ENCODE measurements at regions not wholly inside any gene's neighbourhood (a gene's known extent, or its start where the extent isn't known, plus 50 kb on each side); places are given as distances from the start of the nearest gene placed in this dataset.
"Not testable (repeated sequence)": the region's sequence is repeated elsewhere in the genome, so short reads cannot be mapped to it uniquely, and the experiment has no call there.

DNA sequence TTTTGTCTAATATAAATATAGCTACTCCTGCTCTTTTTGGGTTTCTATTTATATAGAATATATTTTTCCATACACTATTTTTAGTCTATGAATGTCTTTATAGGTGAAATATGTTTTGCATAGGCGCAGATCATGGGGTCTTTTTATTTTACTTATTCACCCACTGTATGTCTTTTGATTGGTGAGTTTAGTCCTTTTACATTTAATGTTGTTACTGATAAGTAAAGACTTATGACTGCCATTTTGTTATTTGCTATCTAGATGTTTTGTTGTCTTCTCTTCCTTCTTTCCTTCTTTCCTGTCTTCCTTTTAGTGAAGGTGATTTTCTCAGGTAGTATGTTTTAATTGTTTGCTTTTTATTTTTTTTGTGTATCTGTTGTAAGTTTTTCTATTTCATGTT is 276.8 kb upstream of the CNTNAP2 start:
- Histone ChIP-seq H3K27me3 (no peaks in the 10 kb centered on the region), H3K36me3 (no peaks in the 10 kb centered on the region), H3K9me3 (no peaks in the 10 kb centered on the region), H3K4me1 (ENCODE audit: insufficient read depth) (no peaks in the 10 kb centered on the region), H3K4me3 (no peak overlapping the region), H3K27ac (no peak overlapping the region)
- WGBS, 3 donors, result 76 to 90% (median 85%) methylated on average over 1 of the region's 1 CpG
- TF ChIP-seq EP300 (IDR thresholded peaks at IDR 0.05) (no peak), POLR2A (IDR thresholded peaks at IDR 0.05) (no peak)
- TF ChIP-seq, protein P1, sequence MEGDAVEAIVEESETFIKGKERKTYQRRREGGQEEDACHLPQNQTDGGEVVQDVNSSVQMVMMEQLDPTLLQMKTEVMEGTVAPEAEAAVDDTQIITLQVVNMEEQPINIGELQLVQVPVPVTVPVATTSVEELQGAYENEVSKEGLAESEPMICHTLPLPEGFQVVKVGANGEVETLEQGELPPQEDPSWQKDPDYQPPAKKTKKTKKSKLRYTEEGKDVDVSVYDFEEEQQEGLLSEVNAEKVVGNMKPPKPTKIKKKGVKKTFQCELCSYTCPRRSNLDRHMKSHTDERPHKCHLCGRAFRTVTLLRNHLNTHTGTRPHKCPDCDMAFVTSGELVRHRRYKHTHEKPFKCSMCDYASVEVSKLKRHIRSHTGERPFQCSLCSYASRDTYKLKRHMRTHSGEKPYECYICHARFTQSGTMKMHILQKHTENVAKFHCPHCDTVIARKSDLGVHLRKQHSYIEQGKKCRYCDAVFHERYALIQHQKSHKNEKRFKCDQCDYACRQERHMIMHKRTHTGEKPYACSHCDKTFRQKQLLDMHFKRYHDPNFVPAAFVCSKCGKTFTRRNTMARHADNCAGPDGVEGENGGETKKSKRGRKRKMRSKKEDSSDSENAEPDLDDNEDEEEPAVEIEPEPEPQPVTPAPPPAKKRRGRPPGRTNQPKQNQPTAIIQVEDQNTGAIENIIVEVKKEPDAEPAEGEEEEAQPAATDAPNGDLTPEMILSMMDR (IDR thresholded peaks at IDR 0.05), result no peak
- intact Hi-C loops (cut with DNase I), result loop anchor here in 1 of 4 donors (2.0 kb wide), 1 partner anchor 203 kb away; no protein-coding TSS in a partner anchor
- DNase-seq, result no peak

DNA sequence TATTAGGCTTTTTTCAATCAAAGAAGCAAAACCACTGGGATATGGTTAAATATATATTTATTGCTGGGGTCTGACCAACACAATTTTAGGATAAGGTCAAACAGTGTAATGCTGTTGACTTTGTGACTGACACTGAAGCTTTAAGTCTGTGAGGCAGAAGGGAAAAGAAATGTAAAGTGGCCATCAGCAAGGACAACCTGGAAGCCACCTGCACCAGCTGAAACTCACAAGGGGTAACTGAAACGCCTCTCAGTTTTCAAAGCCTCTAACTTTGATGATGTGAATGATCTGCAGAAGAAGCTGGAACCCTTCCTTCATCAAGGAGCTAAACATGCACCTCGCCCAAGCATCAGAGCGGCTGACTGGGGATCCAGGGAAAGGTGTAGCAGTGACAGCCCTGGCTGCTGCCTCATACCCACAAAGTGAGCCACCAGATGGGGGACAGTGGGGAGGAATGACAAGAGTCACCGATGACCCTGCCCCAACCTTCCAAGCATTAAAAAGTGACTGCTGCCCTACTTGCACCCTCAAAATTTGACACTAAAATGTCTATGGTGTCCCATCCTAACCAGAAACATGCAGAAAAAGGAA is 284.9 kb upstream of the CNTNAP2 start:
- no peaks in the 10 kb centered on the region for H3K4me1 ChIP-seq (ENCODE audit: insufficient read depth)
- TF ChIP-seq POLR2A (IDR thresholded peaks at IDR 0.05) (no peak), EP300 (IDR thresholded peaks at IDR 0.05) (no peak)
- TF ChIP-seq, protein P1 (IDR thresholded peaks at IDR 0.05), result no peak
- no peak for DNase-seq
- H3K27ac ChIP-seq, result no peak overlapping the region
- H3K27me3 ChIP-seq, result no peaks in the 10 kb centered on the region
- no peaks in the 10 kb centered on the region for H3K36me3 ChIP-seq
- H3K9me3 ChIP-seq, result no peaks in the 10 kb centered on the region
- H3K4me3 ChIP-seq, result no peak overlapping the region
- 80 to 82% (median 81%) methylated on average over 4 of the region's 4 CpGs for WGBS, 3 donors
- intact Hi-C loops (cut with DNase I), result no loop called here

DNA sequence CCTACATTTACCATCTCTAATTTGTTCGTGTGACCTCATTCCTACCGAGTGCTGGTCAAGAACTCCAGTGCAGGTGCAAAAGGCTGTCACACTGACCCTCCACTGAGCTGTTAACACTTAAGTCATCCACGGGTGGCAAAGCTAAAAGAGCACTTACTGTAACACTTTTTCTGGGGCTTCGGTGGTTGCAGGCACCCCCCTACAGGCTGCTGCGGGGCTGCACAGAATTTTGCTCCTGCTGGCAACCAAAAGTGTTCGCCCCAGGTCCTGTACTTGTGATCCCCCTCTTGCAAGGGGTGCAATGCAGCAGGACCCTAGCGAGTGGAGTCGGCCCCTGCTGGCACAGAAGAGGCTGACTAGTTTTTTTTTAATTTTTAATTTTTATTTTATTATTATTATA is 298.9 kb upstream of the CNTNAP2 start:
- no peak for DNase-seq
- Histone ChIP-seq H3K27me3 (no peaks in the 10 kb centered on the region), H3K27ac (no peak overlapping the region), H3K36me3 (no peaks in the 10 kb centered on the region), H3K4me1 (ENCODE audit: insufficient read depth) (no peaks in the 10 kb centered on the region), H3K9me3 (no peaks in the 10 kb centered on the region), H3K4me3 (no peak overlapping the region)
- 84 to 91% (median 86%) methylated on average over 8 of the region's 8 CpGs for WGBS, 3 donors
- intact Hi-C loops (cut with DNase I), result no loop called here
- TF ChIP-seq, protein P1 (IDR thresholded peaks at IDR 0.05), result no peak
- no peak for TF ChIP-seq EP300 (IDR thresholded peaks at IDR 0.05)
- TF ChIP-seq POLR2A (IDR thresholded peaks at IDR 0.05), result no peak

DNA sequence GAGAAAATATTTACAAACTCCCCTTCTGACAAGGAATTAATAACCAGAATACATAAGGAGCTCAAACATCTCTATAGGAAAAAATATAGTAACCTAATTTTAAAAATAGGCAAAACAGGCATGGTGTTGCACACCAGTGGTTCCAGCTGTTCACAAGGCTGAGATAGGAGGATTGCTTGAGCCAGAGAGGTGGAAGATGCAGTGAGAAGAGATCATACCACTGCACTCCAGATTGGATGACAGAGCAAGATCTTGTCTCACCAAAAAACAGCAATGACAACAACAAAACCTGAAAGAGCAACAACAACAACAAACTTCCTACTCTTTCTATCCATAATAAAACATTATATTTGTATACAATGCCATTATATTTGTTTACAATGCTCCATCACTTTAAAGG is 304.4 kb upstream of the CNTNAP2 start:
- Histone ChIP-seq H3K4me1 (ENCODE audit: insufficient read depth) (no peaks in the 10 kb centered on the region), H3K36me3 (no peaks in the 10 kb centered on the region), H3K9me3 (no peaks in the 10 kb centered on the region), H3K27me3 (peaks cover under 1% of the 10 kb centered on the region), H3K4me3 (no peak overlapping the region), H3K27ac (no peak overlapping the region)
- no peak for DNase-seq
- TF ChIP-seq EP300 (IDR thresholded peaks at IDR 0.05) (no peak), POLR2A (IDR thresholded peaks at IDR 0.05) (no peak)
- TF ChIP-seq, protein P1 (IDR thresholded peaks at IDR 0.05), result no peak
- intact Hi-C loops (cut with DNase I), result no loop called here

DNA sequence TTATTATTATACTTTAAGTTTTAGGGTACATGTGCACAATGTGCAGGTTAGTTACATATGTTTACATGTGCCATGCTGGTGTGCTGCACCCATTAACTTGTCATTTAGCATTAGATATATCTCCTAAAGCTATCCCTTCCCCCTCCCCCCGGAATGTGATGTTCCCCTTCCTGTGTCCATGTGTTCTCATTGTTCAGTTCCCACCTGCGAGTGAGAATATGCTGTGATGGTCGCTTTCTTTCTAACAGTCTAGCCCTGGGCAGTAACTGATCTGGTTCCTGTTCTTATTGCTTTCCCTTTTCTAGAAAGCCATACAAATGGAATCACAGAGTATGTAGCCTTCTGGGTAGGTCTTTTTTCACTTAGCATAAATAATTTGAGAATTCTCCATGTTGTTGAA is 311.1 kb upstream of the CNTNAP2 start:
- H3K9me3 ChIP-seq; DNase-seq; intact Hi-C loops (cut with DNase I); H3K36me3 ChIP-seq; H3K27me3 ChIP-seq; H3K27ac ChIP-seq; H3K4me1 ChIP-seq (ENCODE audit: insufficient read depth); H3K4me3 ChIP-seq: not testable (repeated sequence)
- WGBS, 3 donors, result 68 to 72% (median 70%) methylated on average over 3 of the region's 3 CpGs
